GM21423 (cell line): ENCODE measurements at regions not wholly inside any gene's neighbourhood (a gene's known extent, or its start where the extent isn't known, plus 50 kb on each side); places are given as distances from the start of the nearest gene placed in this dataset.
"Not testable (repeated sequence)": the region's sequence is repeated elsewhere in the genome, so short reads cannot be mapped to it uniquely, and the experiment has no call there.

Experiments
- ATAC-seq: cut with Tn5 transposase; IDR thresholded peaks from one replicate; pipeline ENCODE4 v1.9.1; 2021; ENCODE audit warnings: mild to moderate bottlenecking, moderate library complexity; ENCODE audit not compliant: unreplicated experiment

DNA sequence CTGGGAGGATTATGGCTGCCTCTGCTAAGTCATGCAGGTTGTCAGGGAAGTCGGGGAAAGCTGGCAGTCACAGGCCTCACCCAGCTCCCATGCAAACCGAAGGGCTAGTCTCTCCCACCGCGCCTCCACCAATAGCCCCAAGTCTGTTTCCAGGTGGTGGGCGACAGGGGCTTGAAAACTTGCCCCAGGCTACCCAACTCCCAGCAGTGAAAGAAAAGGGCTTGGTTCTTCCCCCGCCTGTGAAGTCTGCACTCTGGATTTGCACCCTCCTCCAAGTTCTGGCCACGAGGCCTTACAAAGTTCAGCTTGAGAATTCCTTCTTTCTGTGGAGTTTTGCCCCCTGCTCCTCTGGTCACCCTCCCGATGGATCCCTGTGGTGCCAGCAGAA lies 99.9 kb upstream of the CHST15 start:
- no peak for ATAC-seq

- not testable (repeated sequence) for ATAC-seq
These were observed 99.4 kb upstream of the CHST15 start for GRCh38 chr10:124192664-124193308.

DNA sequence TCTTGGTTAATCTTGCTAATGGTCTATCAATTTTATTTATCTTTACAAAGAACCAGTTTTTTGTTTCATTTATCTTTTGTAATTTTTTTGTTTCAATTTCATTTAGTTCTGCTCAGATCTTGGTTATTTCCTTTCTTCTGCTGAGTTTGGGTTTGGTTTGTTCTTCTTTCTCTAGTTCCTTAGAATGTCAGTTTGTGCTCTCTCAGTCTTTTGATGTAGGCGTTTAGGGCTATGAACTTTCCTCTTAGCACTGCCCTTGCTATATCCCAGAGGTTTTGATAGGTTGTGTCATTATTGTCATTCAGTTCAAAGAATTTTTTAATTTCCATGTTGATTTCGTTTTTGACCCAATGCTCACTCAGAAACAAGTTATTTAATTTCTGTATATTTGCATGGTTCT lies 97.1 kb upstream of the CHST15 start:
- ATAC-seq = not testable (repeated sequence)

DNA sequence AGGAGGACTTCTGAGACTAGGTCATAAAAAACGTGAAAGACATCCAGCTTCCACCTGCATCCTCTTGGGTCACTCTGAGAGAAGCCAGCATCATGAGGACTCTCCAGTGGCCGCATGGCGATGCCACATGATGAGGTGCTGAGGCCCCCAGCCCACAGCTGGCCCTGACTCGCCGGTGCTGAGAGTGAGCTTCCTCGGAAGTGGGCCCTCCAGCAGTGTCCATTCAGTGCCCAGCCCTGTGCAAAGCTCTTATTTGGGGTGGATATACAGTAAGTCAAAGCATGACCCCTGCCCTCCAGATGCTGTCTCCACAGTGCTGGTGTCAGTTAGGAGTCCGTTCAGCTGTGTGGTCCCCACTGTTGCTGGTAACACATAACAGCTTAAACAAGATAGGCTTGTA lies 93.6 kb upstream of the CHST15 start:
- no peak for ATAC-seq

- ATAC-seq = no peak
These were observed 91.7 kb upstream of the CHST15 start for GRCh38 chr10:124185084-124185483.

DNA sequence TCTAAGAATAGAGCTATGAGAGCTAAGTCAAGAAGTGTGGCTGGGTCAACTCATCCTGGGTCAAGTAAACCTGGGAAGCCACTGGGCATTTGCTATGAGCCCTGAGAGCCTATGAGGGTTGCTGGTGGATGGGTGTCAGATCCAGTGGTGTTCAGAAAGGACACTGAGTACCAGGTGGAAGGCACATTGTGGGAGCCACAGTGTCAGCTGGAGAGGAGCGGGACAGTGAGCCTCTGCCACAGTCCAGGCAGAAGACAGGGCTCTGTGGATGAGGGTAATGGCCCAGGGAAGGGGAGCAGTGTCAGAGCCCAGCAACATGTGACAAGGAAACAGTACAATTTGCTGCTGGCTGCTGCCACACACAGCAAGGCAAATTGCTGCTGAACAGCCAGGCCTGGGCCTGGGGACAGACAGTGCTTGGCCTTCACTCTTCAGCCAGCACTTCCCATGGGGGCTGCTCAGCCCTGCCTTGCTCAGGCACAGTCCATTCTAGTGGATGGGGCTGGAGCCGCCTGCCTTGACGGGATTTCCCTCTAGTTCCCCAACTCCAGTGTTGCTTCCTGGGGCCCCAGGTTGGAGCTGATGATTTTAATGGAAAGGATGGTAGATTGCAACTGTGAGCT lies 90.9 kb upstream of the CHST15 start:
- ATAC-seq = no peak

DNA sequence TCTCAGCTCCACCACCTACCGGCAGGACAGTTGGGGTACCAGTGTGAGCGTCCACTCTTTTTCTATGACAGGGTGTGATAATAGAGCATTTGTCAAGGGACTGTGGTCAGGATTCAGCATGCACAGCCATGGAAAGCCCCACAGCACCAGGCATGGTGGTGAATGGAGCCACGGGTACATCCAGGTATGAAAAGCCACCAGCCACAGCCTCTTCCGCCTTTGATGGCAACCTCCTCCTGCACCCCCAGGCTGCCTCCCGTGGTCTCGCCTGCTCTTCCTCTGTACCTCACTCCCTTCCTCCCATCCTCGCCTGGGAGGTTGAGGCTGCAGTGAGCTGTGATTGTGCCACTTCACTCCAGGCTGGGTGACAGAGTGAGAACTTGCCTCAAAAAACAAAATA lies 90.2 kb upstream of the CHST15 start:
- ATAC-seq = no peak

DNA sequence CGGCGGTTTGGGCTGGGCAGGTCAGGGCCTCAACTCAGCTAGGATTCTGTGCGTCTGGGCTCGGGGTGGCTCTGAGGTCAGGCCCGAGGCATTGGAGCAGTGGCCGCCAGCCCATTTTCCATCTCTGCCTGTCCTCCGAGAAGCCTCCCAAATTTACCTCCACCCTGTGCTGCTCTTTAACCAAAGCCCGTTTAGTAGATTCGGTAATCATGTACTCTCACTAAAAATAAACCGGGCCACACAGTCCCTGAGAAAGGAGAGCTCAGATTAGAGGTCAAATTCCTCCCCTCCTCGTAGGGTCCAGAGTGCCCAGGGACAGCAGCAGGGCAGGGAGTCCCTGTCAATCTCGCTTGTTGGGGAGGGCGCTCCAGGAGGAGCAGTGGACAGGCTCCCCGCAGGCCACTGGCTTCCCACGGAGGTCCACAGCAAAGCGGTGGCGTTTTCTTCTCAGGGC lies 88.7 kb upstream of the CHST15 start:
- no peak for ATAC-seq

GRCh38 chr10:124181656-124182055 lies 88.3 kb upstream of the CHST15 start:
- ATAC-seq = no peak

GRCh38 chr10:124180947-124181549 lies 87.7 kb upstream of the CHST15 start:
- ATAC-seq = no peak

GRCh38 chr10:124180044-124180745 lies 86.8 kb upstream of the CHST15 start:
- ATAC-seq = no peak

- no peak for ATAC-seq
These were observed 86.1 kb upstream of the CHST15 start for GRCh38 chr10:124179308-124180043.

- ATAC-seq = no peak
These were observed 83.8 kb upstream of the CHST15 start for GRCh38 chr10:124177180-124177518.

DNA sequence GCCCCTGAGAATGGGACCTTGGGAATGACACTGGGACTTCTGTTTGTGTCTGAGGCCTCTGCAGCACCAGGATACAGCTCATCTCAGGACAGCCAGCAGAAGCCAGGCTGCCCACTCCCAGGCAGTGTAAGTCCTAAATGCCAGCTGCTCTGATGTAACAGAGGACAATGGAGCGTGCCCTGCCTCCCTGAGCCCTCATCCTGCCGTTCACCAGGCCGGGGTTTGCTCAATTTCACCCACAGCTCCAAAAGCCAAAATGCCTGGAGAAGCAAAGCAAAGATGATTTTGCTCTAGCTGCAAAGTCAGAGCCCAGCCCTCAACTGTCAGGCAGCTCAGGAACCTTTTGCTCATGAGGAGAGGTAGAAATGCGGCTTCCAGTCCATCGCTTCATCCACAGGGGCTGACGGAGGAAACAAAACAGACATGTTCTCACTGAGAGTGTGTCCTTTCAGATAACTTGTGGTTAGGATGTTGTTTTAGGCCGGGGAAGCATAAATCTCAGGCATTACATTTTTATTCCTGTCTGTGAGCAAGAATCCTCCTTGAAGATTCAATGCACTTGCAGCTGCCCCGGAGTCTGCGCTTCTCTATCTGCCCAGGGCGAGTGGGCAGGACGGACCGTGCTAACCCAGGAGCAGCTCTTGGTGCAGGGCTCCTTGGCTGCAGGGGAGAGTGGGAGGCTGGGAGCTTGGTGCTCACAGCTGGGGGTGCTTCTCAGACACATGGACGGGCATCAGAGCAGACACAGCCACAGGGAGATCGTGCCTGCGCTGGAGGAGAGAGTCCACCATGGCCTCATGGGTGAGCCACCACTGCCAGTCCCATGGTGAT lies 83.2 kb upstream of the CHST15 start:
- no peak for ATAC-seq

DNA sequence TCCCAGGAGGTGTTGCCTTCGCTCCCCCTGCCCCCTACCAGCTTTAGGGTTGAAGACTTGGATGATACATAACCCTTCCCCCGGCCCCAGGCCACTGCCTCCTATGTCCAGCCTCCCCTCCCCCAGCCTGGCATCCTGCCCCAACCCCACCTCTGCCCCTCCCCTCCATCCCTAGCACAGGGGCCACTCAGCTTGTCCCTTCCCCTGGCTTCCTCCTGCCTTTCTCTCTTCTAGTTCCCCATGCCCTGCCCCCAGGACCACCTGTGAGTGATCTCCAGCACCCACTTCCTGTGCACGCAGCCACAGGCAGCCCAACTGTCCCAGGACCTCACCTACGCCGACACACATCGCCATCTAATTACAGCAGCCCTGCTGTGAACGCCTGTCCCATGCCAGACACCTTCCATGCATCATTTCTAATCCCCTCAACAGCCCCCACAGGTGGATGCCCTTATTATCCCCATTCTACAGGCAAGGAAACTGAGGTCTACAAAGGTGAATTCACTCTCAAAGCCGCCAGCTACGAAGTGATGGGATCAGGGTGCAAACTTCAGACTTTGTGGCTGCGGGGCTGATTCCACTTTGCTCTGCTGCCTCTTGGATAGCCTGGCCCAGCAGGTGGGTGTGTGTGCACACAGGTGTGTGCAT lies 82.4 kb upstream of the CHST15 start:
- peak; percentile 46 for ATAC-seq

DNA sequence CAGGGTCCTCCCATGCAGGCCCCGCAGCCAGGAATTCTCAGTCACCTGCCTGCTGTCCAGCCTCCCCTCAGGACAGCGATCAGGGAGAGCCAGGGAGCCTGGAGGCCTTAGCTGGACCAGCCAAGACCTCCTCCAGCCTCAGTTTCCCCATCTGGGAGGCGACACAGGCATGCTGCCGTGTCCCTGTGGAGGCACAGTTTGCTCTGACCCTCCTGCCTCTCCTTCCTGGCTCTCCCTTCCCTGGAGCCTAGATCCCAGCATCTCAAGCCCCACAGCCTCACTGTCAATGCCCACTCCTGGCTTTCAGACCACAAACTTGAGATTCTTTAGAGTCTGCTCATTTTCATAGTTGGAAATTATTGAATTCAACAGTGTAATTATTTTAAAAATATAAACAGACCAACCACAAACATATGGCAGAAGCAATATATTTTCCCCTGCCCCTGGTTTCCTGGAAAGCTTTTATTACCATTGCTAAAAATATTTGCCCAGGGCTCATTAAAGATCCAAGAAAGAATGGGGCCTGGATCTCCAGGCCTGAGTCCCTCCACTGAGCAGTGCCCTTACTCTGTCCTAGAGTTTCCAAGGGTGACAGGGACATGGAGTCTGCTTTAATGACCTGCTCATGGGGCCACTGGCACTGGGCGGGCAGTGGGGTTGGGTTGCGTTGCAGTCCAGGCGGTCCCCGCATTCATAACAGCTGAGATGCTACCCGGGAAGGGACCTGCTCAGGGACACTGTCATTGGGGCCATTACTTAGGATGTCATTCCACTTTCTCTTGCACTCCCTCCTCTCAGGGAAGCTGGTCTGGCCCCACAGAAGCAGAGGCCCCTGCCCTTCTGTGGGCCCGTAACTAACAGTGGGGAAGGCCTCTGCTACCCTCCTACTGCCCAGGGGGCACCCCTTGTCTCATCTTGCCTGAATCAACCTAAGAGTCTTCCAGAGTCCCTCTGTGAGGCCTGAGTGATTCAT lies 81.6 kb upstream of the CHST15 start:
- no peak for ATAC-seq

DNA sequence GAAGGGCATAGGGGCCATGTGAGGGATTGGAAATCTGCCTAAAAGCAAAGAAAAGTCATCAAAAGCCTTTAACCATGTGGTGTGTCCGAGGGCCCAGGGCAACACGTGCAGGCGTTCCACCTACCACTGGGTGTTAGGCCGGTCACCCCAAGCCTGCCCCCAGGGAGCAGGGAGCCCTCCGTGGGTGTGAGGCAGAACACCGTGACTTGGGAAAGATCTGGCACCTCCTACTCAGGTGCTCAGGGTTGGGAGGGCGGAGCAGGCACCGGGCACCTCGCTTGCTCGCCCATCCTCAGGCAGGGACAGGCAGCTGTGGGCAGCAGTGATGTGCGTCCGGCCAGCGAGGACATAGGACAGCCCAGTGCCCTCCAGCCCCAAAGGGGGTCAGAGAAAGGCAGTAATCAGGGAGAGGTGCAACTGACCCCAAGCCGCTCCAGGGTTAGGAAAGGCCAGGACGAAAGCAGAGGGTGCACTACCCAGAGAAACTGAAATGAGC lies 80.7 kb upstream of the CHST15 start:
- ATAC-seq = no peak

DNA sequence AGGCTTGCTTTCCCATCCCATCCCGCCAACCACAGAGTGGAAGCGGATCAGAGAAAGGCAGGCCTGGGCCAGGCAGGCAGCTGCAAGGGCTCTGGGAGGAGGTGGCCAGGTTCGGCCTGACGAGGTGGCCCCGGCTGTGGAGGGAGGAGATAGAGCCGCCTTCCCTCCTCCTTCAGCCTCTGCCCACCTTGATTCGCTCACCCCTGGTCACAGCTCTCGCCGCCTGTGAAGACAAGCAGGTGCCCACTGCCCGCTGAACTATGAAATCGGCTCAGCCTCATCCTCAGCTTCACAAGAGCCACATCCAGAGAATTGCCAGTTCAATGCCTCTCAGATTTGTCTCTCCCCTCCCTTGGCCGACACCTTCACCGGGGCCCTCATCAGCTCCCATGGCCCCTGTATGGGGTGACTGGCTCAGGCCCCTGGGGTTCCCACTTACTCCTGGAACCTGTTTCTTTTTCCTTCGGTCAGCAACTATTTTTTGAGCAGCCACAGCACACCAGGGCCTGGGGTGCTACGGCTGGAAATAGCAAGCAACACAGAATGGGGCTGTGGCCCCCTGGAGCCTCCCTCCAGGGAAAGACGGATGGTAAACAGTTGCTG lies 80.0 kb upstream of the CHST15 start:
- no peak for ATAC-seq
